K562 (cell line): ENCODE measurements at regions not wholly inside any gene's neighbourhood (a gene's known extent, or its start where the extent isn't known, plus 50 kb on each side); places are given as distances from the start of the nearest gene placed in this dataset.

ENCODE experiments used
- ATAC-seq: fragments of 200-7000 bp; cut with Tn5 transposase; 3 replicates; pipeline ENCODE4 v1.9.1; 2020; ENCODE audit warnings: moderate library complexity
- BruUV-seq: library from RNA; stranded (reverse); fragments of 400-500 nt; replicated peaks from 2 replicates; lab custom pipeline; 2021; lab: Mats Ljungman, UMichigan
- CTCF ChIA-PET: fragments of 300-600 bp; formaldehyde crosslinking; extraction: SDS; loops from one replicate; lab custom pipeline; 2021; ENCODE audit warnings: low intra/inter-chr PET ratio; lab: Yijun Ruan, JAX
- POLR2A ChIA-PET: fragments of 300-600, 350-650 bp; sonication (Branson Sonifier 250); formaldehyde crosslinking; extraction: SDS; loops from one replicate; lab custom pipeline; 2021; ENCODE audit warnings: antibody characterized with exemption, inconsistent platforms; lab: Yijun Ruan, JAX
- DNase-seq, 4 experiments: peaks; one replicate each; pipeline versions ENCODE4 v3.0.0 to v3.0.0-alpha.2; 2011 to 2018; ENCODE audit warnings: low spot score in 3 of 4, mixed read lengths in 3 of 4; ENCODE audit errors: extremely low read depth in 1 of 4
- FAIRE-seq: peaks from 2 replicates; lab custom pipeline; 2011; peaks lifted over from hg19 to GRCh38; lab: Jason Lieb, UNC
- H2AFZ ChIP-seq: 2 replicates; pipeline ENCODE4 v1.6.0; 2011; ENCODE audit warnings: low read depth, low read length, control low read depth, inconsistent platforms
- H3K27ac ChIP-seq: fragments of 200-600 bp; 3 replicates; pipeline ENCODE4 v1.8.0; 2011; ENCODE audit warnings: low read depth, mild to moderate bottlenecking, control low read depth, inconsistent platforms, low read length, moderate library complexity, mixed read lengths; ENCODE audit errors: extremely low read depth
- H3K27me3 ChIP-seq, 2 experiments: fragments of 300-600 bp in 1 of 2; 2 replicates in 1 of 2; 3 replicates in 1 of 2; pipeline versions ENCODE4 v1.6.0 to v1.8.0; 2011; ENCODE audit warnings: inconsistent platforms in 2 of 2, low read length in 2 of 2, mild to moderate bottlenecking in 1 of 2, mixed read lengths in 1 of 2, moderate library complexity in 1 of 2; ENCODE audit not compliant: control insufficient read depth in 2 of 2, insufficient read depth in 2 of 2
- H3K36me3 ChIP-seq: fragments of 300-600 bp; 3 replicates; pipeline ENCODE4 v1.8.0; 2011; ENCODE audit warnings: mild to moderate bottlenecking, low read length, inconsistent platforms; ENCODE audit not compliant: control insufficient read depth, insufficient read depth
- H3K4me1 ChIP-seq, 2 experiments: fragments of 200-600 bp in 1 of 2; replicated peaks in 1 of 2; 2 replicates in 1 of 2; 3 replicates in 1 of 2; pipeline versions ENCODE4 v1.5.1 to v1.8.0; 2011; ENCODE audit warnings: inconsistent platforms in 2 of 2, low read length in 2 of 2, mild to moderate bottlenecking in 1 of 2, mixed read lengths in 1 of 2, moderate library complexity in 1 of 2; ENCODE audit not compliant: control insufficient read depth in 2 of 2, insufficient read depth in 2 of 2
- H3K4me2 ChIP-seq: 2 replicates; pipeline ENCODE4 v1.6.1; 2011; ENCODE audit warnings: low read length, control low read depth, inconsistent platforms, mixed read lengths; ENCODE audit not compliant: insufficient read depth
- H3K4me3 ChIP-seq: fragments of 200-600 bp; sonication (generic), shearing (Covaris generic); 2 replicates; pipeline ENCODE4 v1.5.1; 2016; ENCODE audit warnings: control low read depth, inconsistent platforms
- H3K79me2 ChIP-seq: fragments of 200-600 bp; 3 replicates; pipeline ENCODE4 v1.8.0; 2011; ENCODE audit warnings: low read length, inconsistent platforms; ENCODE audit not compliant: control insufficient read depth, insufficient read depth
- H3K9ac ChIP-seq, 2 experiments: 2 replicates each; pipeline versions ENCODE4 v1.6.0 to v1.6.1; 2011; ENCODE audit warnings: low read depth in 2 of 2, low read length in 2 of 2, control low read depth in 1 of 2, inconsistent platforms in 1 of 2, mild to moderate bottlenecking in 1 of 2, mixed read lengths in 1 of 2; ENCODE audit not compliant: insufficient read depth in 1 of 2
- H3K9me1 ChIP-seq: one replicate; pipeline ENCODE4 v1.6.0; 2011; ENCODE audit warnings: inconsistent platforms, mild to moderate bottlenecking, low read length, moderate library complexity; ENCODE audit not compliant: control insufficient read depth, insufficient read depth
- H3K9me3 ChIP-seq: replicated peaks from 2 replicates; pipeline ENCODE4 v1.5.1; 2011; ENCODE audit warnings: low read depth, low read length, inconsistent platforms; ENCODE audit not compliant: control insufficient read depth, insufficient read depth
- H4K20me1 ChIP-seq: replicated peaks from 2 replicates; pipeline ENCODE4 v1.6.1; 2011; ENCODE audit warnings: low read length, inconsistent platforms, mixed read lengths; ENCODE audit not compliant: control insufficient read depth, insufficient read depth
- CSDE1 ChIP-seq, 2 experiments: fragments of 450-650 bp; IDR thresholded peaks; 2 replicates each; pipeline ENCODE4 v1.6.1; 2016; ENCODE audit warnings: mild to moderate bottlenecking in 1 of 2
- HOXB6 ChIP-seq: fragments of 250-450 bp; sonication (Bioruptor Pico); IDR thresholded peaks from 2 replicates; pipeline ENCODE4 v1.5.1; 2022; ENCODE audit warnings: mild to moderate bottlenecking, borderline replicate concordance
- KLF16 ChIP-seq: IDR thresholded peaks from 2 replicates; pipeline ENCODE4 v1.6.1; 2016; ENCODE audit warnings: antibody characterized with exemption
- MTA2 ChIP-seq: fragments of 450-650 bp; IDR thresholded peaks from 2 replicates; pipeline ENCODE4 v1.6.1; 2016; ENCODE audit warnings: low read depth
- MXD1 ChIP-seq: fragments of 250-450 bp; sonication (Bioruptor Pico); IDR thresholded peaks from 2 replicates; pipeline ENCODE4 v1.8.0; 2021; ENCODE audit warnings: borderline replicate concordance, mild to moderate bottlenecking, moderate library complexity; ENCODE audit not compliant: poor library complexity, severe bottlenecking
- NFE2 ChIP-seq: IDR thresholded peaks from 2 replicates; pipeline ENCODE4 v1.6.1; 2014; ENCODE audit warnings: antibody characterized with exemption, low read depth
- NFYB ChIP-seq: IDR thresholded peaks from 2 replicates; pipeline ENCODE4 v1.6.1; 2011; ENCODE audit warnings: mild to moderate bottlenecking, moderate library complexity; ENCODE audit not compliant: insufficient read length; ENCODE audit errors: extremely low read depth
- PHF21A ChIP-seq: fragments of 450-650 bp; IDR thresholded peaks from 2 replicates; pipeline ENCODE4 v1.6.1; 2017; ENCODE audit warnings: low read depth, borderline replicate concordance
- SMAD1 ChIP-seq: fragments of 150-350 bp; IDR thresholded peaks from 2 replicates; pipeline ENCODE4 v1.6.1; 2014; ENCODE audit warnings: low read length, low read depth; ENCODE audit not compliant: partially characterized antibody
- SREBF2 ChIP-seq: sonication (generic); formaldehyde crosslinking; IDR thresholded peaks from 2 replicates; pipeline ENCODE4 v1.4.0; 2020; ENCODE audit warnings: mild to moderate bottlenecking, missing genetic modification reagents
- U2AF1 ChIP-seq: fragments of 200-400 bp; formaldehyde crosslinking; optimal IDR thresholded peaks from 2 replicates; pipeline ENCODE3; 2017; ENCODE audit warnings: mild to moderate bottlenecking, low read depth, low read length, moderate library complexity
- ZBTB2 ChIP-seq: fragments of 450-650 bp; IDR thresholded peaks from 2 replicates; pipeline ENCODE4 v1.6.1; 2016; ENCODE audit warnings: antibody characterized with exemption
- ZBTB43 ChIP-seq: sonication (generic); formaldehyde crosslinking; IDR thresholded peaks from 2 replicates; pipeline ENCODE4 v1.8.0; 2023; ENCODE audit warnings: mild to moderate bottlenecking, missing genetic modification reagents
- ZHX1 ChIP-seq: fragments of 150-350 bp; conservative IDR thresholded peaks from 2 replicates; pipeline ENCODE4 v1.6.1; 2014; ENCODE audit warnings: low read length
- WGBS: fragments of 100-300 bp; shearing (Covaris generic); methylation state at CpG from one replicate; pipeline ENCODE4 v1.1.6; 2016; ENCODE audit warnings: low coverage, mixed read lengths; ENCODE audit not compliant: insufficient coverage; ENCODE audit errors: missing lambda C conversion rate; 5-methylcytosine and 5-hydroxymethylcytosine counted together
- in situ Hi-C: fragments of 300-500 bp; cut with MboI; formaldehyde crosslinking; loops from 4 replicates; pipeline ENCODE4 v1.15.0; 2018; ENCODE audit warnings: inconsistent platforms, mixed read lengths
- intact Hi-C: fragments of 100-400 bp; cut with micrococcal nuclease; formaldehyde crosslinking; loops from 2 replicates; pipeline ENCODE4 v1.14.2; 2022
- TF ChIP-seq, protein P1 (sequence below): fragments of 250-450 bp; sonication (Bioruptor Pico); IDR thresholded peaks from 2 replicates; pipeline ENCODE4 v1.8.0; 2022; ENCODE audit warnings: inconsistent platforms, mild to moderate bottlenecking, moderate library complexity, borderline replicate concordance

DNA sequence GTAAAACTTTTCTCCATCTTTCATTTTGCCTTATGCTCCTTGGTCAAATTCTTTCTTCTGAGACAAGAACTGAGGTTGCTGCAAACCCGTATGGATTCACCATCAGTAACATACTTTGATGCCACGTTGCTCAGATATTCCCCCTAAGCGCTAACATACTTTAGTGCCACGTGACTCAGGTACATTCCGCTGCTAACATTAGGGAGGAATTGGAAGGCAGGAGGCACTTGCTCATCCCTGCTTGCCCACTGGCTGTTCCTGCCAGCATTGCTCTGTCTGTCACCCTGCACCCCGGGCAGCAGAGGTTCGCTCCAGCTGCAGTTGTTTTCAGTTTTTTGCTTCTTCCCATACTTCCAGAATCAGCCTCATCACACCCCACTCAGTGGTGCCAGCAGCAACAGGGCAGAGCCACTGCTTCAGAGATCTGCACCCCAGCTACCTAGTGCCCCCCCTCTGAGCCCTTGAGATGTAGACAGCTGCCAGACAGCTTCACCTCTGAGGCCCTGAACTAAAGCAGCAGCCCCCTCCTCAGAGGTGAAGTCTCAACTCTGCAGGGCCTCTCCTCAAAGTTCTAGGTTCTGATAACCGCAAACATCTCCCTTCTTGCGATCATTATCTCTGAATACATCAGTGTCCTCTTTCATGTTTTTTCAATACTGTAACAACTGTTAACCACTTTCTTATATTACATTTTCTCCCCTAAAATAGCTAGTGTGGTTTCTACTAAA is 228.0 kb upstream of the KIF2A start:
- H3K79me2 ChIP-seq: no peaks in the 10 kb centered on the region
- POLR2A ChIA-PET: interaction anchor here (0.9 kb wide), 1 partner anchor 12 kb away, joined by 3 read pairs; no protein-coding TSS in a partner anchor
- H3K27ac ChIP-seq: no peak overlapping the region
- under 1% methylated on average over 9 of the region's 9 CpGs for WGBS
- ATAC-seq: no peak
- intact Hi-C loops: no loop called here
- no peak overlapping the region for H2AFZ ChIP-seq
- no peak overlapping the region for H3K9ac ChIP-seq
- H3K4me1 ChIP-seq: no peaks in the 10 kb centered on the region
- no TSS peak for BruUV-seq
- H3K27me3 ChIP-seq: peaks cover 0 to 2% of the 10 kb centered on the region in 2 experiments; a peak in 2 of 5 replicates
- FAIRE-seq: no peak
- H3K36me3 ChIP-seq: no peaks in the 10 kb centered on the region
- no peaks in the 10 kb centered on the region for H4K20me1 ChIP-seq
- H3K9me1 ChIP-seq: no peaks in the 10 kb centered on the region
- DNase-seq: no peak
- H3K4me3 ChIP-seq: no peak overlapping the region
- H3K9me3 ChIP-seq: no peaks in the 10 kb centered on the region
- in situ Hi-C loops: no loop called here
- CTCF ChIA-PET: no interaction called here
- H3K4me2 ChIP-seq: no peak overlapping the region
- TF ChIP-seq ZBTB43 (CRISPR knock-in tag) (no peak), HOXB6 (CRISPR knock-in tag) (no peak), MTA2 (no peak), ZBTB2 (no peak), SREBF2 (CRISPR knock-in tag) (no peak), CSDE1 (IDR thresholded peaks at IDR 0.05) (no peak), NFYB (no peak), MXD1 (CRISPR knock-in tag) (no peak), SMAD1 (no peak), PHF21A (no peak), KLF16 (no peak), NFE2 (no peak), U2AF1 (no peak), ZHX1 (no peak)
- TF ChIP-seq, protein P1, sequence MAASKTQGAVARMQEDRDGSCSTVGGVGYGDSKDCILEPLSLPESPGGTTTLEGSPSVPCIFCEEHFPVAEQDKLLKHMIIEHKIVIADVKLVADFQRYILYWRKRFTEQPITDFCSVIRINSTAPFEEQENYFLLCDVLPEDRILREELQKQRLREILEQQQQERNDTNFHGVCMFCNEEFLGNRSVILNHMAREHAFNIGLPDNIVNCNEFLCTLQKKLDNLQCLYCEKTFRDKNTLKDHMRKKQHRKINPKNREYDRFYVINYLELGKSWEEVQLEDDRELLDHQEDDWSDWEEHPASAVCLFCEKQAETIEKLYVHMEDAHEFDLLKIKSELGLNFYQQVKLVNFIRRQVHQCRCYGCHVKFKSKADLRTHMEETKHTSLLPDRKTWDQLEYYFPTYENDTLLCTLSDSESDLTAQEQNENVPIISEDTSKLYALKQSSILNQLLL (CRISPR knock-in tag): no peak
